ENCODE measurements at regions not wholly inside any gene's neighbourhood (a gene's known extent, or its start where the extent isn't known, plus 50 kb on each side); places are given as distances from the start of the nearest gene placed in this dataset.
"Not testable (repeated sequence)": the region's sequence is repeated elsewhere in the genome, so short reads cannot be mapped to it uniquely, and the experiment has no call there.

DNA sequence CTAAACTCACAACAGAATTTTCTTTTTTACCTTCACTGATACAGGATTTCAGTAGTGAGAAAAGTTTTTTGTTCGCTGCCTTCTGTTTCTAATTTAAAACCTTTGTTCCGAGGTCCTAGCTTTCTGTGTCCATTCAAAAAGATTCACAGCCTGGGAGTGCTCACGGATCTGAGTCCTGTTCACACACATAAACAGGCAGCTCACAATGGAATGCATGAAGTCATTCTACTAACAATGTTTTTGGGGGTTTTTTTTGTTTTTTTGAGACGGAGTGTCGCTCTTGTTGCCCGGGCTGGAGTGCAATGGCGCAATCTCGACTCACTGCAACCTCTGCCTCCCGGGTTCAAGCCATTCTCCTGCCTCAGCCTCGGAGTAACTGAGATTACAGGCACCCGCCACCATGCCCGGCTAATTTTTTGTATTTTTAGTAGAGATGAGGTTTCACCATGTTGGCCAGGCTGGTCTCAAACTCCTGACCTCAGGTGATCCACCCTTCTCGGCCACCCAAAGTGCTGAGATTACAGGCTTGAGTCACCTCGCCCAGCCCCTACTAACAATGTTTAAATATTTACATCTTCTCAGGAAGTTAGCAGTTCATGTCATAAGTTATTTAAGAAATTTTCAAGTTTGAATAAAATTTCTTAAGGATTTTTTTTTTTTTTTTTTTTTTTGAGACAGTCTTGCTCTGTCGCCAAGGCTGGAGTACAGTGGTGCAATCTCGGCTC is 59.0 kb downstream of the PRR18 start:
- TF ChIP-seq, protein P1, sequence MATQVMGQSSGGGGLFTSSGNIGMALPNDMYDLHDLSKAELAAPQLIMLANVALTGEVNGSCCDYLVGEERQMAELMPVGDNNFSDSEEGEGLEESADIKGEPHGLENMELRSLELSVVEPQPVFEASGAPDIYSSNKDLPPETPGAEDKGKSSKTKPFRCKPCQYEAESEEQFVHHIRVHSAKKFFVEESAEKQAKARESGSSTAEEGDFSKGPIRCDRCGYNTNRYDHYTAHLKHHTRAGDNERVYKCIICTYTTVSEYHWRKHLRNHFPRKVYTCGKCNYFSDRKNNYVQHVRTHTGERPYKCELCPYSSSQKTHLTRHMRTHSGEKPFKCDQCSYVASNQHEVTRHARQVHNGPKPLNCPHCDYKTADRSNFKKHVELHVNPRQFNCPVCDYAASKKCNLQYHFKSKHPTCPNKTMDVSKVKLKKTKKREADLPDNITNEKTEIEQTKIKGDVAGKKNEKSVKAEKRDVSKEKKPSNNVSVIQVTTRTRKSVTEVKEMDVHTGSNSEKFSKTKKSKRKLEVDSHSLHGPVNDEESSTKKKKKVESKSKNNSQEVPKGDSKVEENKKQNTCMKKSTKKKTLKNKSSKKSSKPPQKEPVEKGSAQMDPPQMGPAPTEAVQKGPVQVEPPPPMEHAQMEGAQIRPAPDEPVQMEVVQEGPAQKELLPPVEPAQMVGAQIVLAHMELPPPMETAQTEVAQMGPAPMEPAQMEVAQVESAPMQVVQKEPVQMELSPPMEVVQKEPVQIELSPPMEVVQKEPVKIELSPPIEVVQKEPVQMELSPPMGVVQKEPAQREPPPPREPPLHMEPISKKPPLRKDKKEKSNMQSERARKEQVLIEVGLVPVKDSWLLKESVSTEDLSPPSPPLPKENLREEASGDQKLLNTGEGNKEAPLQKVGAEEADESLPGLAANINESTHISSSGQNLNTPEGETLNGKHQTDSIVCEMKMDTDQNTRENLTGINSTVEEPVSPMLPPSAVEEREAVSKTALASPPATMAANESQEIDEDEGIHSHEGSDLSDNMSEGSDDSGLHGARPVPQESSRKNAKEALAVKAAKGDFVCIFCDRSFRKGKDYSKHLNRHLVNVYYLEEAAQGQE (IDR thresholded peaks at IDR 0.05), result not testable (repeated sequence)
- TF ChIP-seq HNF4A (conservative IDR thresholded peaks at IDR 0.05); GABPA (IDR thresholded peaks at IDR 0.05 in 1 of 2, conservative IDR thresholded peaks at IDR 0.05 in 1 of 2); EGR1 (IDR thresholded peaks at IDR 0.05; ENCODE audit: low read depth in 2 of 2): not testable (repeated sequence)
- TF ChIP-seq, protein P2, sequence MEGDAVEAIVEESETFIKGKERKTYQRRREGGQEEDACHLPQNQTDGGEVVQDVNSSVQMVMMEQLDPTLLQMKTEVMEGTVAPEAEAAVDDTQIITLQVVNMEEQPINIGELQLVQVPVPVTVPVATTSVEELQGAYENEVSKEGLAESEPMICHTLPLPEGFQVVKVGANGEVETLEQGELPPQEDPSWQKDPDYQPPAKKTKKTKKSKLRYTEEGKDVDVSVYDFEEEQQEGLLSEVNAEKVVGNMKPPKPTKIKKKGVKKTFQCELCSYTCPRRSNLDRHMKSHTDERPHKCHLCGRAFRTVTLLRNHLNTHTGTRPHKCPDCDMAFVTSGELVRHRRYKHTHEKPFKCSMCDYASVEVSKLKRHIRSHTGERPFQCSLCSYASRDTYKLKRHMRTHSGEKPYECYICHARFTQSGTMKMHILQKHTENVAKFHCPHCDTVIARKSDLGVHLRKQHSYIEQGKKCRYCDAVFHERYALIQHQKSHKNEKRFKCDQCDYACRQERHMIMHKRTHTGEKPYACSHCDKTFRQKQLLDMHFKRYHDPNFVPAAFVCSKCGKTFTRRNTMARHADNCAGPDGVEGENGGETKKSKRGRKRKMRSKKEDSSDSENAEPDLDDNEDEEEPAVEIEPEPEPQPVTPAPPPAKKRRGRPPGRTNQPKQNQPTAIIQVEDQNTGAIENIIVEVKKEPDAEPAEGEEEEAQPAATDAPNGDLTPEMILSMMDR (IDR thresholded peaks at IDR 0.05; ENCODE audit: low read depth, low read length, missing input control), result not testable (repeated sequence)
